Sigmoid colon (tissue), 4 donors: ENCODE measurements at regions not wholly inside any gene's neighbourhood (a gene's known extent, or its start where the extent isn't known, plus 50 kb on each side); places are given as distances from the start of the nearest gene placed in this dataset.

Source experiments
- POLR2AphosphoS5 ChIP-seq, 4 donors: sonication (generic); formaldehyde crosslinking; IDR thresholded peaks; one replicate each; pipeline ENCODE4 v1.6.1; 2017; ENCODE audit warnings: antibody characterized with exemption in 4 of 4
- TF ChIP-seq, protein P1 (sequence below), 4 experiments: fragments of 450-650 bp in 3 of 4; fragments of 200-600 bp in 1 of 4; IDR thresholded peaks; one replicate each; pipeline ENCODE4 v1.5.1; 2016 to 2019; ENCODE audit warnings: antibody characterized with exemption in 4 of 4, mild to moderate bottlenecking in 3 of 4, moderate library complexity in 2 of 4

DNA sequence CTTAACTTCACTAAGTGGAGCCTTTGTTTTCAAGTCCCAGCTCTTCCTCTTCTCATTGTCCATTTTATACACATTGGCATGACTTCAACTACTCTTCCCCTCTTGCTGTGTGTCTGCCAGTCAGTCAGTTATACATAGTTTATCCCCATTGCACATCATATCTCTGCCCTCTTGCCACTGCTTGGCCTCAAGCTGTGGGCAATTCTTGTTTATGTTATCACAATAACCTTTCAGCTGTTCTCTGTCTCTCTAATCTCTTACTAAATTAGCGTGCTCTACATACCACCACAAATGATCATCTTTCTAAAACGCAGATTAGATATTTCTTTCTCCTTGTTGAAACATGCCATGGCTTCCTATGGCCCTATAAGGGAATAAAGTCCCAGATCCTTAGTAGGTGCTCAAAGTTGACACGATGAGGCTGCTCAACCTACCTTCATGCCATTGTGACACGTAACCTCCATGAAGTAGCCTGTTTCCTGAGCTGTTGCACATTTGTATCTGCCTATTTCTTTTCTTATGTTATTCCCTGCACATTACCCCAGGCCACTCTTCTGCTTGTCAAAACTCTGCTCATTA, 239.3 kb downstream of the GAS1 start:
- TF ChIP-seq POLR2AphosphoS5 (IDR thresholded peaks at IDR 0.05): no peak
- TF ChIP-seq, protein P1, sequence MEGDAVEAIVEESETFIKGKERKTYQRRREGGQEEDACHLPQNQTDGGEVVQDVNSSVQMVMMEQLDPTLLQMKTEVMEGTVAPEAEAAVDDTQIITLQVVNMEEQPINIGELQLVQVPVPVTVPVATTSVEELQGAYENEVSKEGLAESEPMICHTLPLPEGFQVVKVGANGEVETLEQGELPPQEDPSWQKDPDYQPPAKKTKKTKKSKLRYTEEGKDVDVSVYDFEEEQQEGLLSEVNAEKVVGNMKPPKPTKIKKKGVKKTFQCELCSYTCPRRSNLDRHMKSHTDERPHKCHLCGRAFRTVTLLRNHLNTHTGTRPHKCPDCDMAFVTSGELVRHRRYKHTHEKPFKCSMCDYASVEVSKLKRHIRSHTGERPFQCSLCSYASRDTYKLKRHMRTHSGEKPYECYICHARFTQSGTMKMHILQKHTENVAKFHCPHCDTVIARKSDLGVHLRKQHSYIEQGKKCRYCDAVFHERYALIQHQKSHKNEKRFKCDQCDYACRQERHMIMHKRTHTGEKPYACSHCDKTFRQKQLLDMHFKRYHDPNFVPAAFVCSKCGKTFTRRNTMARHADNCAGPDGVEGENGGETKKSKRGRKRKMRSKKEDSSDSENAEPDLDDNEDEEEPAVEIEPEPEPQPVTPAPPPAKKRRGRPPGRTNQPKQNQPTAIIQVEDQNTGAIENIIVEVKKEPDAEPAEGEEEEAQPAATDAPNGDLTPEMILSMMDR (IDR thresholded peaks at IDR 0.05): no peak
